ENCODE measurements at regions not wholly inside any gene's neighbourhood (a gene's known extent, or its start where the extent isn't known, plus 50 kb on each side); places are given as distances from the start of the nearest gene placed in this dataset.

DNA sequence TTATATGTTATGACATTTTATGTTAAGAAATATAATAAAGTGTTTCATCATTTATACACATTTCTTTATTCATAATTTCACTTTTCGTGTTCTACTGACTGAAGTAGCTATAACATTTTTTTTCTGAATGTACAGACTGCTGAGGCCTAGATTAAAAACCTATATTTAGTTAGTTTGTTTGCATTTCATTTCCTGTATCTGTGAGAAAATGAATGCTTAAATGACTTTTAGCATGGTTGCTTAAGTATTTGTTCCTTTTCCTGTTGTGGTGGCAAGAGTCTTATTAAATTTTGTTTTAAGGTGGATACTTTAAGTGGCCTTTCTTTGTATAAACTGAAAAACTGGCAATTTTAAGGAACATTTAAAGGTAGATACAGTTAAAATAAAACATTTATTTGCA, 779.7 kb upstream of the MAN1A1 start:
- Histone ChIP-seq H3K18ac (ENCODE audit: insufficient read length, low read depth, low read length) (no peak overlapping the region), H4K5ac (ENCODE audit: insufficient read length, low read depth, low read length) (no peak overlapping the region), H4K91ac (ENCODE audit: insufficient read length, low read depth, low read length) (no peak overlapping the region), H3K9me3 (ENCODE audit: control insufficient read depth, low read depth, low read length) (no peaks in the 10 kb centered on the region), H2AK5ac (ENCODE audit: insufficient read length, low read length) (no peak overlapping the region), H3K9ac (ENCODE audit: extremely low read depth, insufficient read length, low read length) (no peak overlapping the region), H3K14ac (ENCODE audit: insufficient read depth, low read length) (no peak overlapping the region), H3K27ac (ENCODE audit: insufficient read length, low read depth, low read length) (no peak overlapping the region), H2AFZ (ENCODE audit: low read length) (no peak overlapping the region), H2BK5ac (ENCODE audit: insufficient read length, low read length) (no peak overlapping the region), H4K8ac (replicated peaks; ENCODE audit: insufficient read length, low read depth, low read length) (no peak overlapping the region), H3K79me2 (ENCODE audit: insufficient read depth, low read length) (no peaks in the 10 kb centered on the region), H3T11ph (ENCODE audit: low read length) (no peak overlapping the region), H3K27me3 (ENCODE audit: insufficient read depth, low read length) (no peaks in the 10 kb centered on the region), H3K56ac (ENCODE audit: insufficient read length, low read depth, low read length) (no peak overlapping the region), H2BK120ac (ENCODE audit: low read depth, low read length, poor library complexity, severe bottlenecking) (no peak overlapping the region), H4K20me1 (ENCODE audit: control insufficient read depth, insufficient read depth, insufficient read length) (no peaks in the 10 kb centered on the region), H3K4me1 (ENCODE audit: insufficient read depth, low read length) (no peaks in the 10 kb centered on the region), H3K4me2 (ENCODE audit: insufficient read depth, insufficient read length, low read length) (no peak overlapping the region), H3K23ac (ENCODE audit: insufficient read length, low read depth, low read length) (no peak overlapping the region), H2BK15ac (ENCODE audit: low read depth, low read length) (no peak overlapping the region), H3K4ac (ENCODE audit: low read depth, low read length) (no peak overlapping the region), H2BK12ac (ENCODE audit: insufficient read length, low read depth, low read length) (no peak overlapping the region), H3K79me1 (ENCODE audit: insufficient read depth, low read depth, low read length, poor library complexity, severe bottlenecking) (no peaks in the 10 kb centered on the region), H2BK20ac (ENCODE audit: low read depth, low read length, poor library complexity, severe bottlenecking) (no peak overlapping the region), H3K23me2 (ENCODE audit: insufficient read length, low read depth, low read length, poor library complexity, severe bottlenecking) (no peaks in the 10 kb centered on the region)
- WGBS (ENCODE audit: extremely low coverage, insufficient read length, low lambda C conversion rate): no CpG with 5 or more reads among the region's 1 CpG
- Mint-ChIP-seq H3K4me1 (no peaks in the 10 kb centered on the region), H3K27me3 (ENCODE audit: low read depth) (no peaks in the 10 kb centered on the region), H3K4me3 (no peak overlapping the region), H3K9me3 (no peaks in the 10 kb centered on the region), H3K36me3 (ENCODE audit: insufficient read depth in 1 of 3, low read depth in 3 of 3) (no peaks in the 10 kb centered on the region), H3K27ac (no peak overlapping the region)
- DNase-seq: no peak
- TF ChIP-seq, protein P1, sequence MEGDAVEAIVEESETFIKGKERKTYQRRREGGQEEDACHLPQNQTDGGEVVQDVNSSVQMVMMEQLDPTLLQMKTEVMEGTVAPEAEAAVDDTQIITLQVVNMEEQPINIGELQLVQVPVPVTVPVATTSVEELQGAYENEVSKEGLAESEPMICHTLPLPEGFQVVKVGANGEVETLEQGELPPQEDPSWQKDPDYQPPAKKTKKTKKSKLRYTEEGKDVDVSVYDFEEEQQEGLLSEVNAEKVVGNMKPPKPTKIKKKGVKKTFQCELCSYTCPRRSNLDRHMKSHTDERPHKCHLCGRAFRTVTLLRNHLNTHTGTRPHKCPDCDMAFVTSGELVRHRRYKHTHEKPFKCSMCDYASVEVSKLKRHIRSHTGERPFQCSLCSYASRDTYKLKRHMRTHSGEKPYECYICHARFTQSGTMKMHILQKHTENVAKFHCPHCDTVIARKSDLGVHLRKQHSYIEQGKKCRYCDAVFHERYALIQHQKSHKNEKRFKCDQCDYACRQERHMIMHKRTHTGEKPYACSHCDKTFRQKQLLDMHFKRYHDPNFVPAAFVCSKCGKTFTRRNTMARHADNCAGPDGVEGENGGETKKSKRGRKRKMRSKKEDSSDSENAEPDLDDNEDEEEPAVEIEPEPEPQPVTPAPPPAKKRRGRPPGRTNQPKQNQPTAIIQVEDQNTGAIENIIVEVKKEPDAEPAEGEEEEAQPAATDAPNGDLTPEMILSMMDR (conservative IDR thresholded peaks at IDR 0.05): no peak

All from H9 (cell line).